Glutamatergic neuron (in vitro differentiated cells): ENCODE measurements at regions not wholly inside any gene's neighbourhood (a gene's known extent, or its start where the extent isn't known, plus 50 kb on each side); places are given as distances from the start of the nearest gene placed in this dataset.

Source experiments
- DNase-seq: peaks from one replicate; pipeline ENCODE4 v3.0.0; 2022
- H3K27ac Mint-ChIP-seq: one replicate; pipeline ENCODE4 v1.8.0; 2020; ENCODE audit warnings: mild to moderate bottlenecking, mixed read lengths, inconsistent platforms; ENCODE audit not compliant: unreplicated experiment
- H3K27me3 Mint-ChIP-seq: one replicate; pipeline ENCODE4 v1.8.0; 2020; ENCODE audit warnings: mild to moderate bottlenecking, moderate library complexity, mixed read lengths, inconsistent platforms; ENCODE audit not compliant: unreplicated experiment
- H3K36me3 Mint-ChIP-seq: one replicate; pipeline ENCODE4 v1.8.0; 2020; ENCODE audit warnings: mild to moderate bottlenecking, mixed read lengths, inconsistent platforms; ENCODE audit not compliant: unreplicated experiment
- H3K4me1 Mint-ChIP-seq: one replicate; pipeline ENCODE4 v1.8.0; 2020; ENCODE audit warnings: mild to moderate bottlenecking, low read depth, mixed read lengths, inconsistent platforms; ENCODE audit not compliant: unreplicated experiment
- H3K4me3 Mint-ChIP-seq: one replicate; pipeline ENCODE4 v1.8.0; 2020; ENCODE audit warnings: mild to moderate bottlenecking, mixed read lengths, inconsistent platforms; ENCODE audit not compliant: unreplicated experiment
- H3K9me3 Mint-ChIP-seq: one replicate; pipeline ENCODE4 v1.8.0; 2020; ENCODE audit warnings: mild to moderate bottlenecking, moderate library complexity, mixed read lengths, inconsistent platforms; ENCODE audit not compliant: unreplicated experiment
- TF ChIP-seq, protein P1 (sequence below): fragments of 200-600 bp; sonication (generic); IDR thresholded peaks from one replicate; pipeline ENCODE4 v1.5.0; 2021; ENCODE audit not compliant: partially characterized antibody, unreplicated experiment

GRCh38 chr7:130865408-130866236 is 131.6 kb upstream of the KLF14 start:
- Mint-ChIP-seq H3K4me1 (no peaks in the 10 kb centered on the region), H3K36me3 (peaks cover 9% of the 10 kb centered on the region), H3K27me3 (no peaks in the 10 kb centered on the region), H3K4me3 (no peak overlapping the region), H3K27ac (no peak overlapping the region), H3K9me3 (peaks cover 3% of the 10 kb centered on the region)
- TF ChIP-seq, protein P1, sequence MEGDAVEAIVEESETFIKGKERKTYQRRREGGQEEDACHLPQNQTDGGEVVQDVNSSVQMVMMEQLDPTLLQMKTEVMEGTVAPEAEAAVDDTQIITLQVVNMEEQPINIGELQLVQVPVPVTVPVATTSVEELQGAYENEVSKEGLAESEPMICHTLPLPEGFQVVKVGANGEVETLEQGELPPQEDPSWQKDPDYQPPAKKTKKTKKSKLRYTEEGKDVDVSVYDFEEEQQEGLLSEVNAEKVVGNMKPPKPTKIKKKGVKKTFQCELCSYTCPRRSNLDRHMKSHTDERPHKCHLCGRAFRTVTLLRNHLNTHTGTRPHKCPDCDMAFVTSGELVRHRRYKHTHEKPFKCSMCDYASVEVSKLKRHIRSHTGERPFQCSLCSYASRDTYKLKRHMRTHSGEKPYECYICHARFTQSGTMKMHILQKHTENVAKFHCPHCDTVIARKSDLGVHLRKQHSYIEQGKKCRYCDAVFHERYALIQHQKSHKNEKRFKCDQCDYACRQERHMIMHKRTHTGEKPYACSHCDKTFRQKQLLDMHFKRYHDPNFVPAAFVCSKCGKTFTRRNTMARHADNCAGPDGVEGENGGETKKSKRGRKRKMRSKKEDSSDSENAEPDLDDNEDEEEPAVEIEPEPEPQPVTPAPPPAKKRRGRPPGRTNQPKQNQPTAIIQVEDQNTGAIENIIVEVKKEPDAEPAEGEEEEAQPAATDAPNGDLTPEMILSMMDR: no peak
- DNase-seq: no peak

- DNase-seq: no peak
- TF ChIP-seq, protein P1: no peak
- Mint-ChIP-seq H3K9me3 (peaks cover 1% of the 10 kb centered on the region), H3K27ac (no peak overlapping the region), H3K4me3 (no peak overlapping the region), H3K4me1 (no peaks in the 10 kb centered on the region), H3K27me3 (no peaks in the 10 kb centered on the region), H3K36me3 (peaks cover 2% of the 10 kb centered on the region)
These were observed 133.0 kb upstream of the KLF14 start for GRCh38 chr7:130867039-130867438.

DNA sequence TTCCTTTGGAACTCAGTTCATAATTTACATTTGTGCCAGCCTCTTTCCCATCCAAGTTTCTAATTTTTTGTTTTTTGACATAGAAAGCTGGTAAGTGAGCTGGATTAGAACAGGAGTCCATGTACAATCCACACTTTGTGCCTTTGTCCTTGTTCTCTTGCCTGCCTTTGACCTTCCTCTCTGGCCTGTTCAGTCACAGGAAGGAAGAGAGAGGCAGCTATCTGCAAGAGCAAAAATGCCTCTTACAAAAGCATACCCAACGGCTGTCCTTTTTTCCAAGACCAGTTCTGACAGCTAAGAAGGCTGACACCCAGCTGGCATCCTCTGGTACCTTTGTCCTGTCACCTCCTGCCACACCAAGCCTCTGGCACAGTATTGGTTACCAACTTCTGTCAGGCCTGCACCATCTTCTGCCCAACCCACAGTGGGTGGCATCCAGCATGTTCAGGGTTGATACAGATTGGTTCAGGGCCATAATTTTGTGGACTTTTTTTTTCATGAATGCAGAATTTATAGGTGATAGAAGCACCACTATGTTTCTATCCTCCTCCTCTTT is 133.7 kb upstream of the KLF14 start:
- Mint-ChIP-seq H3K27me3 (no peaks in the 10 kb centered on the region), H3K9me3 (no peaks in the 10 kb centered on the region), H3K4me1 (no peaks in the 10 kb centered on the region), H3K36me3 (no peaks in the 10 kb centered on the region), H3K27ac (no peak overlapping the region), H3K4me3 (no peak overlapping the region)
- DNase-seq: no peak
- TF ChIP-seq, protein P1: no peak

DNA sequence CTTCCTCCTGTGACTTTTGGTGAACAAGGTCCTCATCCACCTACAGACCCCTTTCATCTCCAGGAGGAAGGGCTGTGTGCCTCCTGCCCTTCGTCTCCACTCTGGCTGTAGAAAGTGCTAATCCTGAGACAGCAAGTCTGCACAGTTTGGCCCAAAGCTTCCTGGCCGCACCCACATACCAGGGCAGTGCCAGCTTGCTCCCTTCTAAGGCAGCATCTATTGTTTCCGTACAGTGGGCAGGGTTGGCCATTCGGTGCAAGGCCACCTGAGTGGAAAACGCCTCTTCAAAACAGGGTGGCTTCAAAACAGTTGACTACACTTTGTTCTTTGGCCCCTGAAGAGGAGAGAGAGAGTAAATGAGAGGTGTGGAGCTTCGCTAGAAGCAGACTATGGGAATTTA is 134.1 kb upstream of the KLF14 start:
- Mint-ChIP-seq H3K4me3 (no peak overlapping the region), H3K36me3 (no peaks in the 10 kb centered on the region), H3K27me3 (no peaks in the 10 kb centered on the region), H3K27ac (no peak overlapping the region), H3K4me1 (no peaks in the 10 kb centered on the region), H3K9me3 (no peaks in the 10 kb centered on the region)
- DNase-seq: no peak
- TF ChIP-seq, protein P1: no peak

GRCh38 chr7:130869918-130870317 is 135.9 kb upstream of the KLF14 start:
- H3K27ac Mint-ChIP-seq: no peak overlapping the region
- no peaks in the 10 kb centered on the region for H3K9me3 Mint-ChIP-seq
- no peak for DNase-seq
- H3K36me3 Mint-ChIP-seq: no peaks in the 10 kb centered on the region
- no peaks in the 10 kb centered on the region for H3K4me1 Mint-ChIP-seq
- TF ChIP-seq, protein P1: no peak
- H3K4me3 Mint-ChIP-seq: no peak overlapping the region
- H3K27me3 Mint-ChIP-seq: no peaks in the 10 kb centered on the region
